DMS153 (cell line): ENCODE measurements at regions not wholly inside any gene's neighbourhood (a gene's known extent, or its start where the extent isn't known, plus 50 kb on each side); places are given as distances from the start of the nearest gene placed in this dataset.
A peak's percentile ranks its signal among the peaks of the same experiment; 100 is the strongest.
"Not testable (repeated sequence)": the region's sequence is repeated elsewhere in the genome, so short reads cannot be mapped to it uniquely, and the experiment has no call there.

Experiments used
- DNase-seq: peaks from one replicate; lab custom pipeline; 2025; lab: John Stamatoyannopoulos, UW

DNA sequence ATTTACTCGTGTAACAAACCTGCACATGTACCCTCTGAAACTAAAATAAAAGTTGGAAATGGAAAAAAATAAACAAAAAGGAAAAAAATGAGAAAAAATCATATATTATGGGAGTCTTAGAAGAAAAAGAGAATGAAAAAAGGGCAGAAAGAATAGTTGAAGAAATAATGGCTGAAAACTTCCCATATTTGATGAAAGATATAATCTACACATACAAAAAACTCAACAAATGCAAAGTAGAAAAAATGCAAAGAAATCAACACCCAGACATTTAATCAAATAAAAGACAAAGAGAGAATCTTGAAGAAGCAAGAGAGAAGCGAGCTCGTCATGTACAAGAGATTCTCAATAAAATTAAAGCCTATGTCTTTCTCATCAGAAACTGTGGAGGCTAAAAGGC, 73.8 kb downstream of the SLC25A46 start:
- DNase-seq = no peak

GRCh38 chr5:110815916-110816605, 77.3 kb downstream of the SLC25A46 start:
- DNase-seq = peak; percentile 1

- no peak for DNase-seq
These were observed 78.7 kb downstream of the SLC25A46 start for GRCh38 chr5:110817459-110817858.

GRCh38 chr5:110823571-110823970, 84.8 kb downstream of the SLC25A46 start:
- DNase-seq = no peak

GRCh38 chr5:110824936-110825441, 86.2 kb downstream of the SLC25A46 start:
- DNase-seq = no peak

DNA sequence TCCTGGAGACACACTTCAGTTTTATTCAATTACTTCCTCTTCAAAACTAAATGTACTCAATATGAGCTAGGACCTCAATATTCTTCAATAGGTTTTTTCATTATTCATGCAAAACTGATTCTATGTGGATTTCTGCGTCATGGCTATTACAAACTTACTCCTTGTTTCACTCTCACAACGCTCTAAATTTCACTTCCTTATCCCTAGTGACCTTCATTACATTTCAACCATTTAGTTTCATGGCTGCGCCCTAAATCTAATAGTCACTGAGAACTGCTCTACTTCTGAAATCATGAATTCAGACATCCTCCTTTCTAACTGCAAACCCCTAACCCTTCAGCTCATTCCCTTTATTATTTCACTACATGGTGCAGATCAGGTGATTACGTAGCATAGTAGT, 93.9 kb downstream of the SLC25A46 start:
- no peak for DNase-seq

DNA sequence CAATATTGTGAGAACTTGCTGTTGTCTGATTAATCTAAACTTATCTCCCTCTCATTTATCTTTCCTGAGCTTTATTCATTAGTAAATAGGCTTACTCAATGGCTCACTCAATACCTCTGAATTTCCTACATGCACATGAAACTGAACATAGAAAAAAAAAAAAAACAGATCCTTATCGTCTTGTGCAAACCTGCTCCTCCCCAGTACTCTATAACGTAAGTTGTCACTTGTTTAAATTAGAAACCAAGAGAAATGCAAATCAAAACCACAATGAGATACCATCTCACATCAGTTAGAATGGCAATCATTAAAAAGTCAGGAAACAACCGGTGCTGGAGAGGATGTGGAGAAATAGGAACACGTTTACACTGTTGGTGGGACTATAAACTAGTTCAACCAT, 96.1 kb downstream of the SLC25A46 start:
- not testable (repeated sequence) for DNase-seq

DNA sequence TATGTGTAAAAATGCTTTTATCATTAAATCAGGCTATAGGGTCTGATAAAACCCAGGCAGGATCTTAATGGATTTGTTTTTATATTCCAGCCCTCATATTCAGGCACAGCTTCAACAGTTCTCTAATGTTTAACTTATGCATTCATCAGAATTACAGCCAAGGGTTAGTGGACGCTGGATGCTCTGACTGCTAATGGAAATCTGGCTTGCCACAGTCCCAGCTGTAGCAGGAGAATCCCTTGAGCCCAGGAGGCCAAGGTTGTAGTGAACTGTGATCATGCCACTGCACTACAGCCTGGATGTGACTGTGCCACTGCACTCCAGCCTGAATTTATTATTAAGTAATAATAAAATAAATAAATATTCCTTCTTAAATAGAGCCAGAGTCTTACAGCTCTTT, 98.0 kb downstream of the SLC25A46 start:
- no peak for DNase-seq

GRCh38 chr5:110838357-110838756, 99.5 kb downstream of the SLC25A46 start:
- not testable (repeated sequence) for DNase-seq

GRCh38 chr5:110838961-110839360, 100.2 kb downstream of the SLC25A46 start:
- DNase-seq = no peak

DNA sequence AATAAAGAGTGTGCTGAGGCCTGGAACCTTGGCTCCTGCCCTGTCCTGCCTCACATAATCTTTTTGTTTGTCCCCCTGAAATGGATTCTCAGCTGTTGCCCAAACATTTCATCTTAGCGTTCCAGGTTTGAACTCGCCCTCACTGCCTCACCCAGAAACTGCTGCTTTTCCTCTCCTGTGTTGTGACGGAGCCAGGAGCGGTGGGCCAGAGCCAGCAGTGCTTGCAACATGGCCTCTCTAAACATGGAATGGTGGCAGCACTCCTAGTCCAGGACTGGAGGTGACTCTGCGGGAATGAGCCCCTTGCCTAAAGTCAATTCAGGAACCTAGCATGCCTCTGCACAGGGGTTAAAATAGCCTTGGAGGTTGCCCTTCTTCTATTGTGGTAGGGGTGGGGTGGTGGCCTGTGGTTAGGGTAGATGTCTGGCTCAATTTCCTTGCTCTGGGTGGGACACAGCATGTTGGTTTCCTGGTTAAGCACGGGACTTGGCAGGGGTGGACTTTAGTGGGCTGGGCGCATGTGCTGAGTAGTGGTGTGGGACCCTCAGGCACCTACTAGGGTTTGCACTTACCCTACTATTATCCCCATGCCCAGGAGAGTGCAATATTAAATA, 101.6 kb downstream of the SLC25A46 start:
- no peak for DNase-seq

- DNase-seq = no peak
These were observed 102.3 kb downstream of the SLC25A46 start for GRCh38 chr5:110841137-110841536.

DNA sequence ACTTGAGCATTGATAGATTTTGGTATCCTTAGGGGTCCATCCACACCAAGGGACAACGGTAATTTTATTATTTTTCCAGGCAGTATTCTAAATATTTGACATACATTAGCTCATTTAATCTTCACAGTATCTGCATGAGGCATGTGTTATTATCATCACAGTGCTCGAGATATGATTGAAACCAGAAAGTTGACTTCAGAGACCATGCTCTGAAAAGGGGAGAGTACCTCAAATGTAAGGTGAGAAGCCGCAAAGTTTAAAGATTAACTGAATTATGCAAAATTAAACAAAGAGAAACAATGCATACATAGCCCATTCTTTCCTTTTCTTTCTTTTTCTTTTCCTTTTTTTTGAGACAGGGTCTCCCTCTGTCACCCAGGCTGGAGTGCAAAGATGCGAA, 104.1 kb downstream of the SLC25A46 start:
- no peak for DNase-seq

GRCh38 chr5:110844251-110844650, 105.4 kb downstream of the SLC25A46 start:
- no peak for DNase-seq

DNA sequence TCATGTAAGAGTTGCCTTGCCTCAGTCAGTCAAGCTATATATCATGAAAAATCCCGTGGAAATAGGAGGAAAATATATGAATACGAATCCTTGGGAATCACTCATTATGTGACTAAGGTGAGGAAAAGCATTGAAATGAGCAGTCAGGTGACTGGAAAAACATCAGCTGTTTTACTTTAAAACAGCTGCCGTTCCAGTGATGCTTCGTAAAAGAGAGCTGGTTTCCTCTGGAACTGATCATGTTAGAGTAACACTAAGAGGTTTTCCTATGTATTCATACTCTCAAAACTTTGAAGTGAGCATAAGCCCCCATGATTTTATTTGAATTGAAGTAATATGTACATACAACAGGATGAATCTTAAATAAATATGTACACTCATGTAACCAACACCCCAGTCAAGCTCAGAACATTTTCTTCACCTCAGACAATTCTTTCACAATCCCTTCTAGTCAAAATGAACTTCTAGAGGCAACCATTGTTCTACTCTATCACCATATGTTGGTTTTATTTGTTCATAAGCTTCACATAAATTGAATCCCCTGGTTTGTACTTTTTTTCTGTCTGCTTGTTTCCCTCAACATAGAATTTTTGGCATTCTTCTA, 107.7 kb downstream of the SLC25A46 start:
- DNase-seq = no peak

DNA sequence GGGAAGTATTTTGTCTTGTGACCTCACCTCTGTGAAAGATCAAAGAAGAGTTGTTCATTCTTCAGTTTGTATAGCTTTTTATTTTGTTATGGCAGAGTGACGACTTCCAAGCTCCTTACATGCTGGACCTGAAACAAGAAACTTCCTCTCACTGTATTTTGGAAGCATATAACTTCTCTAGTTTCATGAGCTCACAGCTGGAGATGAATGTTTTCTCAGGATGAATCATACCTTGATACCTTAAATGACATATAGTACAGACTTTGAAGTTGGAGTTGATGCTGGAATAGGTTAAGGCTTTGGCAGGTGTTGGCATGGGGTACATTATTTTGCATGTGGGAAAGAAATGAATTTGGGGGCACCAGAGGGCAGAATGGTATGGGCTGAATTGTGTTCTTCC, 112.5 kb downstream of the SLC25A46 start:
- no peak for DNase-seq

GRCh38 chr5:110852053-110852452, 113.2 kb downstream of the SLC25A46 start:
- no peak for DNase-seq

GRCh38 chr5:110852541-110852940, 113.7 kb downstream of the SLC25A46 start:
- no peak for DNase-seq

DNA sequence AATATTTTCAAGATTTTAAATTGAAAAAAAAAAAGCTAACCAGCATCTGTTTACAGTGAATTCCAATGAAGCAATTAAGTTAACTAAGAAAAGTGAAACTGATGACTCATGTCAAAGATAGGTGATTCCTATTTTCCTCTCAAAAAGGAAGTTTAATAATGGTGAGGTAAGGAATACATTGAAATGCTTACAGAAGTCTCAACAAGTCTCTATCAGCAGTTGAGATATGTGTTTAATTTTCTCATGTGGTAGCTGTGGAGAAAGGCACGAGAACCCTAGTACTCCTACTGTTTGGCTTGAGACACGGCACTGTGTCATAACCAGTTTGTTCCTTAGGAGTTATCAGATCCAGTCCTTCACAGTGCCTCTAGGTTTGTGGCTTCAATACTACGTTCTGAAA, 114.5 kb downstream of the SLC25A46 start:
- no peak for DNase-seq

GRCh38 chr5:110854200-110854599, 115.4 kb downstream of the SLC25A46 start:
- DNase-seq = no peak

DNA sequence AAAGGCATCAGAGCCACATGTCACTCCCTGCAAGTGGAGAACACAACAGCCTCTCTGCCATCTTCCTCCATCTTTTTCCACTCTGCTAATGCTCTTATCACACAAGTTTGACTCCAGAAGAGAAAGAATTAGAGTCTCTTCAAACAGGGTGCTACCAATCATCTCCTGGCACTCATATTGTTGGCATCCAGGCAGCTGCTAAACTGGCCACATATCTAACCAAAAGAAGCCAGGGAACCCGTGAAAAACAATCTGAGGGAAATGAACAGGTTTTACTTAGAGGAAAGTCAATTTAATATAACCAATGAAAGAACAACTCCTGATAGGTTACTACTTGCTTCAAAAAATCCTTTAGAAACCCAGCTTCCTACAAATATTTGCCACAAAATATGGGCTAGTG, 117.2 kb downstream of the SLC25A46 start:
- no peak for DNase-seq

- no peak for DNase-seq
These were observed 126.7 kb downstream of the SLC25A46 start for GRCh38 chr5:110865400-110866094.

DNA sequence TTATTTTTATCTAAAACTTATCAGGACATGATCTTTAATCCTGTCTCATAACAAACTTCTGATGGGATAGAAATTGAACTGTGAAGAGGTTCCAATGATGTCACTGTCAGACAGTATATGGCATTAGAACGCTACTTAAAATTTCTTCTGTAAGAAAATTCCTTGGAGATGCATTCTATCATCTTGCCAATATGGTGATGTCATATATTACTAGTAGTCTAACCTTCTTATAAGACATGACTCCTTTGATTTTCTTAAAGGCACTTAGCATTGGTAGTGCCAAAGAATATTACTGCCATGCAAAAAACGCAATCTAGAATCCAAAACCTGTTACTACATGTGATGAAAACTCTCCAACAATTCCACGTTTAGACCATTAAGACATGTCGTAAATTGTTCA, 131.1 kb downstream of the SLC25A46 start:
- no peak for DNase-seq
